SK-N-SH (cell line): ENCODE measurements at regions not wholly inside any gene's neighbourhood (a gene's known extent, or its start where the extent isn't known, plus 50 kb on each side); places are given as distances from the start of the nearest gene placed in this dataset.

Experiments used
- CTCF ChIA-PET: fragments of 300-600, 350-600 bp; formaldehyde crosslinking; extraction: SDS; loops from one replicate; lab custom pipeline; 2021; lab: Yijun Ruan, JAX
- POLR2A ChIA-PET: fragments of 350-600 bp; sonication (Branson Sonifier 250); formaldehyde crosslinking; extraction: SDS; loops from one replicate; lab custom pipeline; 2020; ENCODE audit warnings: antibody characterized with exemption, inconsistent platforms; lab: Yijun Ruan, JAX
- DNase-seq: peaks from one replicate; pipeline ENCODE4 v3.0.0; 2012
- H2AFZ ChIP-seq: fragments of 200-600 bp; sonication (generic); 2 replicates; pipeline ENCODE4 v1.8.1; 2016; ENCODE audit warnings: antibody characterized with exemption, mild to moderate bottlenecking, low read depth
- H3F3A ChIP-seq: fragments of 200-600 bp; sonication (generic); replicated peaks from 2 replicates; pipeline ENCODE3; 2016; ENCODE audit warnings: antibody characterized with exemption, mild to moderate bottlenecking; ENCODE audit not compliant: insufficient read depth
- H3K27ac ChIP-seq, 2 experiments: fragments of 200-500 bp in 1 of 2; fragments of 200-600 bp in 1 of 2; sonication (Bioruptor generic) in 1 of 2; sonication (generic), shearing (Covaris generic) in 1 of 2; 2 replicates each; pipeline versions ENCODE4 v1.5.1 to v1.6.1; 2014 to 2016; ENCODE audit warnings: low read depth in 2 of 2, inconsistent platforms in 1 of 2, low read length in 1 of 2, mild to moderate bottlenecking in 1 of 2, mixed read lengths in 1 of 2
- H3K27me3 ChIP-seq: fragments of 200-600 bp; sonication (generic), shearing (Covaris generic); 2 replicates; pipeline ENCODE4 v1.6.1; 2016; ENCODE audit warnings: mixed run types; ENCODE audit not compliant: insufficient read depth
- H3K36me3 ChIP-seq, 2 experiments: fragments of 200-500 bp in 1 of 2; fragments of 200-600 bp in 1 of 2; sonication (Bioruptor generic) in 1 of 2; sonication (generic) in 1 of 2; replicated peaks in 1 of 2; 2 replicates each; pipeline versions ENCODE3 to v1.5.1; 2014 to 2016; ENCODE audit warnings: low read length in 1 of 2, mild to moderate bottlenecking in 1 of 2; ENCODE audit not compliant: insufficient read depth in 2 of 2, control insufficient read depth in 1 of 2
- H3K4me1 ChIP-seq, 2 experiments: fragments of 200-500 bp in 1 of 2; fragments of 200-600 bp in 1 of 2; sonication (Bioruptor generic) in 1 of 2; sonication (generic), shearing (Covaris generic) in 1 of 2; 2 replicates each; pipeline versions ENCODE4 v1.5.1 to v1.6.1; 2014 to 2016; ENCODE audit warnings: low read depth in 1 of 2, low read length in 1 of 2, mixed run types in 1 of 2; ENCODE audit not compliant: insufficient read depth in 2 of 2, control insufficient read depth in 1 of 2
- H3K4me2 ChIP-seq: fragments of 200-600 bp; sonication (generic), shearing (Covaris generic); 2 replicates; pipeline ENCODE4 v1.6.1; 2017; ENCODE audit warnings: mixed run types
- H3K4me3 ChIP-seq, 2 experiments: fragments of 200-500 bp in 1 of 2; fragments of 200-600 bp in 1 of 2; sonication (Bioruptor generic) in 1 of 2; sonication (generic), shearing (Covaris generic) in 1 of 2; 2 replicates each; pipeline versions ENCODE4 v1.5.1 to v1.8.1; 2014 to 2016; ENCODE audit warnings: low read depth in 2 of 2, inconsistent platforms in 1 of 2, low read length in 1 of 2, mild to moderate bottlenecking in 1 of 2, mixed read lengths in 1 of 2, moderate library complexity in 1 of 2
- H3K79me2 ChIP-seq: fragments of 200-600 bp; sonication (generic); 2 replicates; pipeline ENCODE4 v1.8.1; 2017; ENCODE audit warnings: mild to moderate bottlenecking; ENCODE audit not compliant: insufficient read depth
- H3K9ac ChIP-seq: fragments of 200-600 bp; sonication (generic); 2 replicates; pipeline ENCODE4 v1.6.1; 2017; ENCODE audit warnings: mixed run types
- H3K9me2 ChIP-seq: fragments of 200-600 bp; sonication (generic); 2 replicates; pipeline ENCODE4 v1.6.1; 2017; ENCODE audit warnings: mixed run types
- H3K9me3 ChIP-seq: fragments of 200-600 bp; sonication (generic); 2 replicates; pipeline ENCODE4 v1.6.1; 2017; ENCODE audit warnings: mixed run types, mild to moderate bottlenecking, moderate library complexity
- H4K20me1 ChIP-seq: fragments of 200-600 bp; sonication (generic); 2 replicates; pipeline ENCODE4 v1.6.1; 2017; ENCODE audit warnings: mild to moderate bottlenecking, mixed run types; ENCODE audit not compliant: insufficient read depth
- EP300 ChIP-seq, 2 experiments: IDR thresholded peaks; 2 replicates each; pipeline versions ENCODE4 v1.4.0 to v1.6.1; 2012; ENCODE audit warnings: borderline replicate concordance in 1 of 2, low read depth in 1 of 2, low read length in 1 of 2
- EZH2phosphoT487 ChIP-seq: fragments of 200-600 bp; sonication (generic); IDR thresholded peaks from 2 replicates; pipeline ENCODE4 v1.6.1; 2017; ENCODE audit warnings: low read depth, mixed run types, mild to moderate bottlenecking, antibody characterized with exemption, moderate library complexity, borderline replicate concordance
- FOSL2 ChIP-seq: IDR thresholded peaks from 2 replicates; pipeline ENCODE4 v1.4.0; 2012; ENCODE audit warnings: low read depth, mild to moderate bottlenecking, moderate library complexity, borderline replicate concordance
- FOXJ3 ChIP-seq: sonication (generic); formaldehyde crosslinking; IDR thresholded peaks from 2 replicates; pipeline ENCODE4 v1.5.1; 2020; ENCODE audit warnings: mild to moderate bottlenecking, missing genetic modification reagents
- FOXM1 ChIP-seq: IDR thresholded peaks from 2 replicates; pipeline ENCODE4 v1.4.0; 2012; ENCODE audit warnings: low read depth, mild to moderate bottlenecking
- GABPA ChIP-seq: IDR thresholded peaks from 2 replicates; pipeline ENCODE4 v1.4.0; 2012; ENCODE audit warnings: low read depth, mild to moderate bottlenecking
- MEF2A ChIP-seq: IDR thresholded peaks from 2 replicates; pipeline ENCODE4 v1.4.0; 2012; ENCODE audit warnings: low read depth, borderline replicate concordance
- RCOR1 ChIP-seq: fragments of 150-350 bp; IDR thresholded peaks from 2 replicates; pipeline ENCODE4 v1.6.1; 2017; ENCODE audit warnings: antibody characterized with exemption, low read length
- SIN3A ChIP-seq: IDR thresholded peaks from 2 replicates; pipeline ENCODE4 v1.6.1; 2012; ENCODE audit warnings: low read depth, mild to moderate bottlenecking, low read length, moderate library complexity, borderline replicate concordance
- TCF12 ChIP-seq: IDR thresholded peaks from 2 replicates; pipeline ENCODE4 v1.4.0; 2012
- TEAD4 ChIP-seq: IDR thresholded peaks from 2 replicates; pipeline ENCODE4 v1.4.0; 2012; ENCODE audit warnings: mild to moderate bottlenecking, borderline replicate concordance; ENCODE audit not compliant: insufficient read depth
- WGBS: methylation state at CpG from one replicate; pipeline ENCODE4 v1.1.6; 2017; ENCODE audit warnings: low lambda C conversion rate; 5-methylcytosine and 5-hydroxymethylcytosine counted together
- TF ChIP-seq, protein P1 (sequence below): IDR thresholded peaks from 2 replicates; pipeline ENCODE4 v1.4.0; 2012; ENCODE audit warnings: low read depth, borderline replicate concordance

DNA sequence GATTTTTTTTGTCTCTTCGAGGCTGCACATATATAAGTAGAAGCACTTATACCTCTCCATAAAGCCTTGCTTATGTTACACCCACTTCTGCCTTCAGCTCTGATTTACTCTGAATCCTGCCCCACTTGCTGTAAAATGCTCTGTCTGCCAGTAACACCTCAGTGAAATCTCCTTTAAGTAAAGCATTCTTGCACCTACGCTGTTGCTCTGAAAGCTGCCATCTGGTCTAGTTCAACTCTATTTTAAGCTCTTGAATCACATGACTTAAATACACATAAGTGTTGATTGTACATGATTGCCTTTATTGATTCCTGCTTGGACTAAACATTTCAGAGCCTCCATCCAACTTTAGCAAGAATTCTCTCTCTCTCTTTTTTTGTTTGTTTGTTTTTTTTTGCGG is 609.0 kb upstream of the CELF4 start:
- H3K27ac ChIP-seq, result no peak overlapping the region
- H3K4me3 ChIP-seq, result no peak overlapping the region
- H3F3A ChIP-seq, result no peaks in the 10 kb centered on the region
- no peaks in the 10 kb centered on the region for H3K27me3 ChIP-seq
- ChIA-PET CTCF (no interaction called here), POLR2A (no interaction called here)
- H3K36me3 ChIP-seq, result no peaks in the 10 kb centered on the region
- no peak overlapping the region for H2AFZ ChIP-seq
- TF ChIP-seq, protein P1, sequence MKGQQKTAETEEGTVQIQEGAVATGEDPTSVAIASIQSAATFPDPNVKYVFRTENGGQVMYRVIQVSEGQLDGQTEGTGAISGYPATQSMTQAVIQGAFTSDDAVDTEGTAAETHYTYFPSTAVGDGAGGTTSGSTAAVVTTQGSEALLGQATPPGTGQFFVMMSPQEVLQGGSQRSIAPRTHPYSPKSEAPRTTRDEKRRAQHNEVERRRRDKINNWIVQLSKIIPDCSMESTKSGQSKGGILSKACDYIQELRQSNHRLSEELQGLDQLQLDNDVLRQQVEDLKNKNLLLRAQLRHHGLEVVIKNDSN, result no peak
- TF ChIP-seq EZH2phosphoT487 (no peak), FOXM1 (no peak), MEF2A (no peak), GABPA (no peak), SIN3A (no peak), TEAD4 (no peak)
- WGBS, result 23% methylated on average over 3 of the region's 3 CpGs
- no peak for DNase-seq
- no peak overlapping the region for H3K4me2 ChIP-seq
- H4K20me1 ChIP-seq, result no peaks in the 10 kb centered on the region
- no peaks in the 10 kb centered on the region for H3K9me2 ChIP-seq
- no peaks in the 10 kb centered on the region for H3K79me2 ChIP-seq
- no peaks in the 10 kb centered on the region for H3K4me1 ChIP-seq
- peaks cover 7% of the 10 kb centered on the region; the same call in 1 of the 2 replicates for H3K9me3 ChIP-seq
- H3K9ac ChIP-seq, result no peak overlapping the region

DNA sequence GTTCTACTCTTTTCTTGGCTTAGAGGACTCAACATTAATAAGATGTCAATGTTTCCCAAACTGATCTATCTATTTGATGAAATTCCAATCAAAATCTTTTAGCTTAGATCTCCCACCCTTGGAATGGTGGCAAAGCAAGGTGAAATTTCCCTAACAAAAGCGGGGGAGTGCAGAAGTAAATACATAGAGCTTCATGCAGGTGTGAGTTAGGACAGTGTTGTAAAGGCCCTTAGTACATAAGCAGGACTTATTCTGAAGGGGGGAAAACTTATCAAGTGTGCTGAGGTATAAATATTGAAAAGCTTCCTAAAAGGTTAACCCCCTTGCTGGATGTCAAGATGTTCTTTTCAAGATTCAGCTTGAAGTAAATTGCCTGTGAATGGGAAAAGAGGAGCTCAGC is 608.6 kb upstream of the CELF4 start:
- DNase-seq, result no peak
- H3K9me2 ChIP-seq, result no peaks in the 10 kb centered on the region
- no peak for TF ChIP-seq TCF12
- TF ChIP-seq FOSL2, result no peak
- ChIA-PET CTCF (no interaction called here), POLR2A (no interaction called here)
- no peak overlapping the region for H2AFZ ChIP-seq
- no peaks in the 10 kb centered on the region for H3K4me1 ChIP-seq
- H3F3A ChIP-seq, result no peaks in the 10 kb centered on the region
- H3K4me3 ChIP-seq, result no peak overlapping the region
- no peak overlapping the region for H3K27ac ChIP-seq
- no peaks in the 10 kb centered on the region for H3K36me3 ChIP-seq
- no peaks in the 10 kb centered on the region for H3K27me3 ChIP-seq
- H3K9ac ChIP-seq, result no peak overlapping the region
- WGBS, result 5% methylated on average over 1 of the region's 1 CpG
- H3K9me3 ChIP-seq, result peaks cover 7% of the 10 kb centered on the region; the same call in 1 of the 2 replicates
- no peaks in the 10 kb centered on the region for H4K20me1 ChIP-seq
- no peaks in the 10 kb centered on the region for H3K79me2 ChIP-seq
- no peak overlapping the region for H3K4me2 ChIP-seq

DNA sequence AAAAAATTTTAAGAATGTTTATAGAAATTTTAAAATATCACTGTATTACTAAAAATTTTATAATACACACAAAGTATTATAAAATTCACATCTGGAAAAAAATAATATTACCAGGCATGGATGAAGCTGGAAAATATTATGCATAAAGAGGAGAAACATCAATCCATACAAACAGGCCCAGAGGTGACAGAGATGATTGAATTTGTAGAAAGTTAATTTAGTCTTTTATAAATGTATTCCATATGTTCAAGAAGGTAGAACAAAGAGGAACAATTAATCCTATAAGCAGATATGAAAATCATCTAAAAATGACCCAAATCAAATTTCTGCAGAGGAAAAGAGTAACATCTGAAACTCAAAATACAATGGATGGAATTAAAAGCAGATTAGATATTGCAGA is 605.2 kb upstream of the CELF4 start:
- H3K4me3 ChIP-seq, result no peak overlapping the region
- H3K9ac ChIP-seq, result no peak overlapping the region
- POLR2A ChIA-PET, result no interaction called here
- no peaks in the 10 kb centered on the region for H4K20me1 ChIP-seq
- H3F3A ChIP-seq, result no peaks in the 10 kb centered on the region
- peak; percentile 3 for DNase-seq
- peaks cover 7% of the 10 kb centered on the region; the same call in 1 of the 2 replicates for H3K9me3 ChIP-seq
- H3K27me3 ChIP-seq, result no peaks in the 10 kb centered on the region
- CTCF ChIA-PET, result no interaction called here
- no peaks in the 10 kb centered on the region for H3K9me2 ChIP-seq
- H3K4me2 ChIP-seq, result no peak overlapping the region
- TF ChIP-seq RCOR1 (peak; percentile 32; the same call in 1 of the 2 replicates), FOXJ3 (no peak), EP300 (IDR thresholded peaks at IDR 0.05; ENCODE audit: borderline replicate concordance in 1 of 2, low read depth in 1 of 2, low read length in 1 of 2) (peak in 1 of 2 experiments; percentile 82; a peak in 2 of 4 replicates)
- H3K4me1 ChIP-seq, result no peaks in the 10 kb centered on the region
- H3K27ac ChIP-seq, result no peak overlapping the region
- H2AFZ ChIP-seq, result no peak overlapping the region
- no peaks in the 10 kb centered on the region for H3K79me2 ChIP-seq
- H3K36me3 ChIP-seq, result no peaks in the 10 kb centered on the region
